Lower leg skin (tissue), 3 donors: ENCODE measurements at regions not wholly inside any gene's neighbourhood (a gene's known extent, or its start where the extent isn't known, plus 50 kb on each side); places are given as distances from the start of the nearest gene placed in this dataset.

Experiments
- CTCF ChIP-seq, 3 donors: fragments of 450-650 bp; IDR thresholded peaks; one replicate each; pipeline ENCODE4 v1.5.1; 2016; ENCODE audit warnings: antibody characterized with exemption in 3 of 3, mild to moderate bottlenecking in 3 of 3, moderate library complexity in 2 of 3
- POLR2A ChIP-seq, 2 donors: fragments of 450-650 bp; IDR thresholded peaks; one replicate each; pipeline ENCODE4 v1.6.1; 2016 to 2017; ENCODE audit warnings: antibody characterized with exemption in 2 of 2, mild to moderate bottlenecking in 1 of 2, moderate library complexity in 1 of 2

- TF ChIP-seq CTCF (IDR thresholded peaks at IDR 0.05) = no peak
- TF ChIP-seq POLR2A (IDR thresholded peaks at IDR 0.05) = no peak
Measured at GRCh38 chr16:6280055-6280454, 1052.6 kb upstream of the RBFOX1 start.
